Stimulated activated CD4-positive, alpha-beta T cell treated with anti-CD3 and anti-CD28 coated beads, Interleukin-15, amount 100 ng/mL, for 1 hour (primary cell): ENCODE measurements at regions not wholly inside any gene's neighbourhood (a gene's known extent, or its start where the extent isn't known, plus 50 kb on each side); places are given as distances from the start of the nearest gene placed in this dataset.

Experiments
- DNase-seq, 2 donors: peaks; one replicate each; pipeline ENCODE4 v3.0.0-alpha.2; 2020; ENCODE audit warnings: low read depth in 1 of 2, low spot score in 1 of 2

- no peak for DNase-seq
These were observed 354.2 kb downstream of the PMP22 start for GRCh38 chr17:14910916-14911315.

DNA sequence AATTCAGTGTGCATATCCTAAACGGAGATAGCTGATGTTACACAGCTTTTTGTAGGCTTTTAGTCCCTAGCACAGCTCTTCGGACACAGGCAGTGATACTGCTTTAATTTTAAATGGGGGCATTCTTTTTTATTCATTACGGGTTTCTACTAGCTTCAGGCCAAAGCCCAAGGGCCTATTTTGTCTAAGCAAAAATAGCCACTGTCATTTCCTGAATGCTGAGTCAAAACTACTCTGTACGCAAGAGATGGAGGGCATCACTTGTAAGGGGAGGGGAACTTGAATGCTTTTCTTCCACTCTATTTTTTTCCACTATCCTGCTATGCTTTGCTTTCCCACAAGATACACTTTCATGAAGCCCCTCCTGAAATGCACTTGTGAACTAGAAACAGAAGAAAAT, 360.7 kb downstream of the PMP22 start:
- DNase-seq: no peak

GRCh38 chr17:14903854-14904253, 361.3 kb downstream of the PMP22 start:
- no peak for DNase-seq

DNA sequence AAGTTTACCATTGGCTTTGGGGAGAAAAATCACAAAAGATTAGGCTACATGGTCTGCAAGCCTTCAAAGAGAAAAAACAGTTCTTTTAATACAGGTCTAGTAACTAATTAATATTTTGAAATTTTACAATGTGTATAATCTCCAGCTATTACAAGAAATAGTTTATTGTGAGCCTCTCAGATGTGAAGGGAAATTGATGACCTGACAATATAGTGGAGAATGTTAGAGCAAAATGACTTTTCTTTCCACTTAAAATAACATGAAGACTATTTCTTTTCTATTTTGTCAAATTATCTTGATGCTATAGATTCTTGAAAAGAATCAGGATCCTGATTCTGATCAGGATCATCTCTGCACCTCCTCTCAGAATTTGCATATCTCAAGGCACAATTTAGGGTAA, 362.3 kb downstream of the PMP22 start:
- DNase-seq: no peak

DNA sequence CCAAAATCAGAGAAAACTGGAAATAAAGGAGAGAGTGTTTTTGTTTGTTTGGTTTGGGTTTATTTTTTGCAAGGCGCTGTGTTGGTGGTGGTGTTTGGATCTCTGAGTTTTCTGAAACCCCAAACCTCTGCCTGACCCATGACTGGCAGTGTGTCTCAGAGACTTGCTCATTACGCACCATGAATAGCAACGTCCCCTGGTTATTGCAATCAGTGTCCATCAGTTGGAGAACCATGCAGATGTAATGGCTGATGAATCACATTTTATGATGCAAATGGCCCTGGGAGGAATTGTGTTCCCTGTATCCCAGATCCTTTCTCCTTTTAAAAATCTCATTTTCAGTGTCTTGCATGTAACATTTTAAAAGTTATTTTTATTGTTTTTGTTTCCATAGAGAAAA, 362.8 kb downstream of the PMP22 start:
- DNase-seq: no peak

DNA sequence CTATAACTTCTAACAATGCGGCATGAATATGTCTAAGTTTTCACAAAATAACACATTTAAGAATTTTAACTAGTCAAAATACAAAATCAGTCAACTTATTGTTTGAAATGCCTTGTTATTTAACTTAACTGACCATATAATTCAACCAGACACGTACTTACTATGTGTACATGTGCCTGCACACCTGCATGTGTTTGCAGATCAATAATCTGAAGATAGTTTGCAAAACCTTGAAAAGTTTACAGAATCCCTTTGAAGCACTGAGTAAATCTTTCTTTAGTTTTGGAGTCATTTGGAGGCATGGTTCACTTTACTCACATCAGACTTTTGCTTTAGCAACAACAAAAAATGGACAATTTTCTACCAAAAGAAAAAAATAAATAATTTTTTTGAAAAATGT, 363.8 kb downstream of the PMP22 start:
- DNase-seq: no peak

GRCh38 chr17:14886200-14886739, 378.9 kb downstream of the PMP22 start:
- DNase-seq: no peak

DNA sequence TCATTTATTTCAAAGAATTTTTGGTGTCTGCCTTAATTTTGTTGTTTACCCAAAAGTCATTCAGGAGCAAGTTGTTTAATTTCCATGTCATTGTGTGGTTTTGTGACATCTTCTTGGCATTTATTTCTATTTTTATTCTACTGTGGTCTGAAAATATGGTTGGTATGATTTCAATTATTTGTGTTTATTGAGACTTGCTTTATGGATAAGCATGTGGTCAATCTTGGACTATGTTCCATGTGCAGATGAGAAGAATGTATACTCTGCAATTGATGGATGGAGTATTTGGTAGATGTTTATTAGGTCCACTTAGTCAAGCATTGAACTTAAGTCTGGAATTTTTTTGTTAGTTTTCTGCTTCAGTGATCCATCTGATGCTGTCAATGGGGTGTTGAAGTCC, 383.0 kb downstream of the PMP22 start:
- no peak for DNase-seq

- no peak for DNase-seq
These were observed 389.3 kb downstream of the PMP22 start for GRCh38 chr17:14875557-14876412.

- no peak for DNase-seq
These were observed 391.1 kb downstream of the PMP22 start for GRCh38 chr17:14873996-14874395.

DNA sequence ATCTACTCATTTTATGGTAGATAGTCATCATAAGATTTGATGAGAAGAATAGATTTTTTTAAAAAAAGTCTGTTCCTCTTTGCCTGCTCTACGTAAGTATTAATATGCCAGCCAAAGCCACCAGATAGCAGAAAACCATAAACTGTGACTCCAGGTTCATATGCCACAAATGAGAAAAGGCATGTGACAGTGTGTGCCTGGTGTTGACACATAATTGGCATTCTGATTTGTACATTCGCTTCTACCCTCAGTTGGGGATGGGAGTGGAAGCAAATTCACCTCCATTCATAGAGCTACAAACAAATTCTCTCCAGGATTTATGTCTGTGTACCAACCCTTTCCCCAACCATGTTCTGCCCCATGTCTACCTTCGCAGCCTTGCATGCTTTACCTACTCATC, 391.6 kb downstream of the PMP22 start:
- no peak for DNase-seq

GRCh38 chr17:14871921-14872320, 393.2 kb downstream of the PMP22 start:
- DNase-seq: no peak

- no peak for DNase-seq
These were observed 398.9 kb downstream of the PMP22 start for GRCh38 chr17:14866266-14866665.

DNA sequence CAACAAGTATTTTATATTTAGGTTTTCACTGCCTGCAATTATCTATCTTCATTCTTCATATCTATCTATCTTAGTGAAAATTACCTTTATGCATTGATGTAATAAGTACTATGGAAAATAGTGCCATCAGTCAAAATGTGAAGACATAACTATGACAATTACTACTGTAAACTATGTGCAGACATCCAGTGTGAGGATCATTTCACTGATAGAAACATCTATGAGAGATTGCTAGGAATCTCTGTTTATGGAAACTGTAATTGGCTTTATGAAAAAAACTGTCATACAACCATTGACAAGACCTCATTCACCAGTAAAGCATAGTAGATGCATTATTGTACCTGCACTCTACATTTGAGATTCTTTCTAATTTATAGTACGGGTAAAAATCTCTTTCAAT, 401.0 kb downstream of the PMP22 start:
- DNase-seq: no peak

GRCh38 chr17:14859542-14859941, 405.6 kb downstream of the PMP22 start:
- DNase-seq: no peak

DNA sequence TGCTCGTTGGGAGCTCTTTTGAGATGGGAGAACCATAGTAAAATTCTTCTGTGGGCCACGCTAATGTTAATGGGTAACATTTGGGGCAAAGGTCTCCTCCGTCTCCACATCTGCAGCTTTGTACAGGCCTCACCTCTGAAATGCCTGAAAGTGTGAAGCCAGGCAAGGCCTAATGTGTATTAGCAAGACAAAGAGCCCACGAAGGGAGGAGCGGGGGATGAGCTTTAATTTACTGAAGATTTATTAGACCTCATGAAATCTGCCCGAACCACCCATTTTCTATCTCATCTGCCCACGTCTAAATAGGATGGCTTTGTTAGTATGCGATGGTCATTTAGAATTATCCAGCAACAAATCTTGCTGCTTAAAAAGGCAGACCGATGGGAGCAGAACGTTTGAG, 408.9 kb downstream of the PMP22 start:
- no peak for DNase-seq

- no peak for DNase-seq
These were observed 410.4 kb downstream of the PMP22 start for GRCh38 chr17:14854691-14855090.

GRCh38 chr17:14845591-14846281, 419.4 kb downstream of the PMP22 start:
- no peak for DNase-seq

- DNase-seq: no peak
These were observed 421.9 kb downstream of the PMP22 start for GRCh38 chr17:14843086-14843795.

GRCh38 chr17:14840616-14841231, 424.4 kb downstream of the PMP22 start:
- DNase-seq: no peak

GRCh38 chr17:14838567-14838966, 426.6 kb downstream of the PMP22 start:
- DNase-seq: no peak
